ENCODE measurements at regions not wholly inside any gene's neighbourhood (a gene's known extent, or its start where the extent isn't known, plus 50 kb on each side); places are given as distances from the start of the nearest gene placed in this dataset.

DNA sequence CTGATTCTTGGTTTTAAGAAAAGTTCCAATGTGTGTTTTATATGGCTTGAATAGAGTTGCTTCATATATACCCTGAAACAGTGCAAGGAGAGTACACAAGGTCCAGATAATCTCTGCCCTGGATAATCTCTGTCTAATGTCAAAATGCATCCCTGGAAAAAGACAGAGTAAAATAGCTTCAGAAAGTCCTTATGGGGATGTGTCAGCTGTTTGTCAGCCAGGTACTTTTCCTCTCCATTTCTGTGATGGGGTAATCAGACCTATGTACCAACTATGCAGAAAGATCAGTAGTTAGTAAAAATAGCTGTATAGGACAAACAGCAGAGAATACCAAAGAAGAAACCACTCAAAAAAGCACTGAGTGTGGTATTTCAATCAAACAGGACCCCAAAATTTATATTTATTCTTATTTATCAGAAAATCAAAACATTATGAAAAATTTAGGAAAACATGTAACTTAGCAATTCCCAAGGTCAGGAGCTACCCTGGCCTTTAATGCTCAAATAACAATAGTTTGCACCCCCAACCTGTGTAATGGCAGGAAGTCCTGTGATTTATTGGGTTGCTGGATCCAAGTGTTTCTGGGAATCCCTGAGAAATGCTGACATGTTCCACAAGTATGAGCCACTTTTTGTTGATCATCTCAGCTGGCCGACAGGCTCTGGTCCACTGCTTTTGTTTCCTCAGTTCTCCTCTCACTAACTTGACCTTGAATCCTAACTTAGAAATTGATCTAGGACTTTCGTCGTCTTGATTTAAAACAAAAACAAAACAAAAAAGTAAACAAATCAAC, 69.6 kb downstream of the MDH1 start:
- no peak overlapping the region for H3K4me3 ChIP-seq (ENCODE audit: low read depth, low read length)
- no peak for TF ChIP-seq CTCF (IDR thresholded peaks at IDR 0.05; ENCODE audit: insufficient read depth, low read depth, low read length)
- DNase-seq (ENCODE audit: low read depth) = peak; percentile 77

GRCh38 chr2:63660060-63660459, 71.3 kb downstream of the MDH1 start:
- no peak for TF ChIP-seq CTCF (IDR thresholded peaks at IDR 0.05; ENCODE audit: insufficient read depth, low read depth, low read length)

DNA sequence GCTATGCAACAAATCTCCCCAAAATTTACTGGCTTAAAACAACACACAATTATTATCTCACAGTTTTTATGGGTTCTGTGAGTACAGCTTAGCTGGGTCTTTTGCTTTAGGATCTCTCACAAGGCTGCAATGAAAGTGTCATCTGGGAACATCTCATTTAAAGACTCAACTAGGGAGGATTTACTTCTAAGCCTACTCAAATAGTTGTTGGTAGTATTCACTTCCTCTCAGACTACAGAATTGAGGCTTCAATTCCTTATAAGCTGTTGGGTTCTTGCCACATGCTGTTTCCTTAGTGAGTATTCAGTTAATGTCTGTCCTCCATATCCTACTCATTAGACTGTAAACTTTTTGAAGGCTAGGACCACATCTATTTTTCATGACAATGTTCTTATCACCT, 72.3 kb downstream of the MDH1 start:
- no peak for TF ChIP-seq CTCF (IDR thresholded peaks at IDR 0.05; ENCODE audit: insufficient read depth, low read depth, low read length)
- H3K4me3 ChIP-seq (ENCODE audit: low read depth, low read length) = no peak overlapping the region
- DNase-seq (ENCODE audit: low read depth) = peak; percentile 99

More at GRCh38 chr2:63660060-63660459, 71.3 kb downstream of the MDH1 start:
- DNase-seq (ENCODE audit: low read depth) = no peak
- H3K4me3 ChIP-seq (ENCODE audit: low read depth, low read length) = no peak overlapping the region

- DNase-seq (ENCODE audit: low read depth) = peak; percentile 81
- no peak for TF ChIP-seq CTCF (IDR thresholded peaks at IDR 0.05; ENCODE audit: insufficient read depth, low read depth, low read length)
- no peak overlapping the region for H3K4me3 ChIP-seq (ENCODE audit: low read depth, low read length)
Measured at GRCh38 chr2:63662028-63662804, 73.5 kb downstream of the MDH1 start.

DNA sequence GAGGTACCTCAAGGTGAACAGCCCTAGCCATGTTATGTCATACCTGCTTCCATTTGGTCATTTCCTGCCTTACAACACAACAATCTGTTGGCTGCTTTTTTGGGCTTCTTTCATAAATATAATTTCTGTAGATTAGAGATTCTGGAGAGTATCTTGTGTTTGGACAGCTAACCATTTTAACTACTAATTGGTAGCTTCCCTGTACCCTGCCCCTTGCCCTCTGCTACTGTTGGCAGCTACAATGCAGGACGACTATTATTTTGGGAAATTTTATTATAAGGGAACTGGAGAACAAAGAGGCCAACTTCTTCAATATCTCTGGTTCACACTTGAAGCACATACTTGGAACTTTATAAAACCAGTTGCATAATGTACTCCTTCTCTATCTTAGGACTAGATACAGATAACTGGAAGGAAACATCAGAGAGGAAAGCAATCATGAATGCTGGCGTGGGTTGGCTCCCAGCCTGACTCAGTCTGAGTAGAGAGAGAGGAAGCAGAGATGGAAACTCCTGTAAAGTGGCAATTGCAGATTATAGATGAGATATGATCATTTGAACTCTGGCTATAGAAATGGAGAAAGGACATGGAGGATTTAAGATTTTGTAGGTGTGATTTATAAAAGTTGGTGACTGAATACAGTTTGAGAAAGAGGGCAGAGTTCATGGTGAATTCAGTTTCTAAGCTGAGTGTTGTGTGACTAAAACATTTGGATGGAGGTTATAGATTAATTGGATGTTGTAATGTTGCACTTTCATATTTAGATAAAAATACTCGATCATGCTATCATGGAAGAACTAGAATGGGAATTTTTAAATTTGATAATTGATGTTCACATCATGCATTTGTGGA, 74.5 kb downstream of the MDH1 start:
- DNase-seq (ENCODE audit: low read depth) = peak; percentile 81
- TF ChIP-seq CTCF (IDR thresholded peaks at IDR 0.05; ENCODE audit: insufficient read depth, low read depth, low read length) = no peak
- no peak overlapping the region for H3K4me3 ChIP-seq (ENCODE audit: low read depth, low read length)

DNA sequence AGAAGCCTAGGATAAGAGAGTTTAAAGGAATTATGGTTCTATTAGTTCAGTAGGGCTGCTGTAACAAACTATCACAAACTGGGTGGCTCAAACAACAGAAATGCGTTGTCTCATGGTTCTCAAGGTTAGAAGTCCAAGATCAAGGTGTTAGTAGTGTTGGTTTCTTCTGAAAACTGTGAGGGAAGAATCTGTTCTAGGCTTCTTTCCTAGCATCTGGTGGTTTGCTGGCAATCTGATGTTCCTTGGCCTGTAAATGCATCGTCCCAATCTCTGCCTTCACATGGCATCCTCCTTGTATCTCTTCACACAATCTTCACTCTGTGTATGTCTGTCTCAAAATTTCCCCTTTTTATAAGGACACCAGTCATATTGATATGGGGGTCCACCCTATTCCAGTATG, 76.3 kb downstream of the MDH1 start:
- TF ChIP-seq CTCF (IDR thresholded peaks at IDR 0.05; ENCODE audit: insufficient read depth, low read depth, low read length) = no peak
- peak; percentile 52 for DNase-seq (ENCODE audit: low read depth)
- H3K4me3 ChIP-seq (ENCODE audit: low read depth, low read length) = no peak overlapping the region
